Stimulated activated CD8-positive, alpha-beta memory T cell treated with anti-CD3 and anti-CD28 coated beads, Interleukin-4, amount 100 ng/mL, for 1 hour (primary cell): ENCODE measurements at regions not wholly inside any gene's neighbourhood (a gene's known extent, or its start where the extent isn't known, plus 50 kb on each side); places are given as distances from the start of the nearest gene placed in this dataset.

Source experiments
- DNase-seq, 2 donors: peaks; one replicate each; pipeline ENCODE4 v3.0.0-alpha.2; 2020; ENCODE audit warnings: low read depth in 2 of 2, low spot score in 1 of 2

GRCh38 chr9:78857373-78858225, 560.7 kb downstream of the PSAT1 start:
- no peak for DNase-seq

- no peak for DNase-seq
Measured at GRCh38 chr9:78858266-78858665, 561.3 kb downstream of the PSAT1 start.

GRCh38 chr9:78860801-78861475, 564.0 kb downstream of the PSAT1 start:
- DNase-seq, result no peak

GRCh38 chr9:78863531-78863930, 566.6 kb downstream of the PSAT1 start:
- DNase-seq, result no peak

GRCh38 chr9:78865737-78866136, 568.8 kb downstream of the PSAT1 start:
- DNase-seq, result no peak

- no peak for DNase-seq
Measured at GRCh38 chr9:78866207-78867132, 569.5 kb downstream of the PSAT1 start.

GRCh38 chr9:78871086-78871451, 574.1 kb downstream of the PSAT1 start:
- no peak for DNase-seq

DNA sequence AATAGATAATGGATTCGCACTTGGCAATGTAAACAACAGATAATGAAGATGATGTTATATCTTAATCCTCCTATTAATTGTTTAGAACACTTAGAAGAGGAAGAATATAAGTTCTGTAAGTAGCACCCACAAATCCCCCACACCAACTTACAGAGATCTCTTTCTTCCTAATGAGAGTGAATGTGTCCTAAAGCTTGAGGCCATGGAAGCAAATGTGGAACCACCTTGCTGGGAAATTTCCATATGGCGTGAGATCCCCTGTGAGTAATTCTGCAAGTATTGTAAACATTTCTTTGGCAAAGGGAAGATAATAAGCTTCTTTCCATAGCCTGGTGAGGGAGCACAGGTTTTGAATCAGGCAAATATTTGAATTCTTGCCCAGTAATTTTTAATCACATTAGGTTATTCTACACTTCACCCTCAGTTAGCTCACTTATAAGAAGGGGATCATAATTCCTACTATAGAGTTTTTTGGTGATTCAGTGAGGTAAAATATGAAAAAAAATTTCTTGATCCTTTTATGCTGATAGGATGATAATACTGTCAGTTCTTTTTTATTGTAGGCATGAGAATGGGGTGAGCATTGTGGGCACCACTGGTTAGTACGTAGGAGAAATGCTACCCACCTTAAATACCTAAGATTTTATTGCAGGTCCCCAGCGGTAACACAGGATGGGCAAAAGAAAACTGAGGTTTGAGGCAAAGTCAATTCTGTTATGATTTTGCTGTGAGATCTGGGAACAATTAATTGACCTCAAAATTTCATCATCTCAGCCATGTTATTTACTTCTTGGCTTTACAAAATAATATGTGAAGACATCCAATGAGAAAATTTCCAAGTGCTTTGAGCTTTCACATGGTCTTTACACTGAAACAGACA, 574.8 kb downstream of the PSAT1 start:
- no peak for DNase-seq

DNA sequence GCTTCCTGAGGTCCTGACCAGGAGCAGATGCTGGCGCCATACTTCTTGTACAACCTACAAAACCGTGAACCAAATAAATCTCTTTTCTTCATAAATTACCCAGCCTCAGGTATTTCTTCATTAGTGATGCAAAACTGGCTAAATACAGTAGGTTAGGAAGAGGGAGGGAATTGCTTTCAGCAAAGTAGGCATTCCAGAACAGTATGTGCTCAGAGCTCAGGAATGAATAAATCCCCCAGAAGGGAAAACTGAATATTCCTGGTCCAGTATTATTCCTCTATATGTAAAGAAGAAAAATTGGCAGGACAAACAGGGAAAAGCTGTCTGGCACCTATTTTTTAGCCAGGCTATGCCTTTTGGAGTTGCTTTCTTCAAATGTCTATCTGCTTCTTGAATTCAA, 577.1 kb downstream of the PSAT1 start:
- DNase-seq, result no peak

- no peak for DNase-seq
Measured at GRCh38 chr9:78879324-78880100, 582.6 kb downstream of the PSAT1 start.

DNA sequence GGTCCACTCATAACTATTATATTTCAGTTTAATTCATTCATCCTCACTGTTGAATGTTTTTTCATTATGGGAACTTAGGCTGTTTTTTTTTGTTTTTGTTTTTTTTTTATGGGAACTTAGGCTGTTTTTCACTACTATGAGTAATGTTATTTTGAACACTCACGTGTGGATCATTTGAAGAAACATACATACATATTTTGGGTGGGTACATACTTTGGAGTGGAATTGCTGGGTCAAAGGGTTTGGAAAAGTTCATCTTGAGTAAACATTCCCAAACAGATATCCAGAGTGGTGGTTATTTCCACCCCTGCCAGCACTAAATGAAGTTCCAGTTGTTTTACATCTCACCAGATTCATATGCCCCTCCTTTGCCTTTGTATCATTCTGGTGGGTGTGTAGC, 584.4 kb downstream of the PSAT1 start:
- DNase-seq, result no peak

DNA sequence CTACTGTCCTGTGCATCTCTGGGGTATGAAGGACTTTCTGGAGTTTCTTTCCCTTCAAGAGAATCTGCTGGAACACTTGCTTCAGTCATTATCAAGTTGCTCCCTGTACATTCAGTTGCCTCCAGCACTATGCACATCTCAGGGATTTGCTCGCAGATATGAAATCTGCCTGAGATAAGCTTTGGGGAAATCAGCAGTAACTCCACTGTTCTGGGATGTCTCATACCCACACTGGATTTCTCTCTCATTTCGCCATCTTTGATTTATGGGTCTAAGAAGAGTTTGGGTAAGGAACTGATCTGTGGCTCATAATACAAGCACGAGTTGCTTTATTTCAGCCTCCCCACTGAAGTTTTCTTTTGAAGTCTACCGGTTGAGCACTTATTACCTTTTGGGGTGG, 585.6 kb downstream of the PSAT1 start:
- DNase-seq, result no peak

DNA sequence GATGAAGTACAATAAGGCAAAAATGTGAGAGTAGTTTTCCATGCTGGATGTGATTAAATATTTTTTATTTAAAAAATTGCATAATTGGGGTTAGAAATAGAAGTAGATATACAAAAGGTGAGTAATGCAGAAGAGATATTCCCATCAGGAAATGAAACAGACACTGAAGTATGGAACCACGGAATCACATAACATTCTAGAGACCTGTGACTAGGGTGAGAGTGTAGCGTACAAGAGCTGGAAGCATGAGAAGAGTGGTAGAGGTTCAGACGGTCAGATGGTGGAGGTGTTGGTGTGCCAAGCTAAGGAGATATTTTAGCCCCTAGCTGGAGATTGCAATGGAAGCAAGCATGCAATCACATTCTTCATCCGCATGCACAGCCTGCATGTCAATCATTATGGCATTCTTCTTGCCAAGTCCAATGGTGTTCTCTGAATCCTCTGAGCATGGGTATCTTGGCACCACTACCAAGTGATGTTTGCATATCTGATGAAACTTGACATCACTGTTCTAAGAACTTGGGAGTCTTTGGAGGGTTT, 587.8 kb downstream of the PSAT1 start:
- no peak for DNase-seq

DNA sequence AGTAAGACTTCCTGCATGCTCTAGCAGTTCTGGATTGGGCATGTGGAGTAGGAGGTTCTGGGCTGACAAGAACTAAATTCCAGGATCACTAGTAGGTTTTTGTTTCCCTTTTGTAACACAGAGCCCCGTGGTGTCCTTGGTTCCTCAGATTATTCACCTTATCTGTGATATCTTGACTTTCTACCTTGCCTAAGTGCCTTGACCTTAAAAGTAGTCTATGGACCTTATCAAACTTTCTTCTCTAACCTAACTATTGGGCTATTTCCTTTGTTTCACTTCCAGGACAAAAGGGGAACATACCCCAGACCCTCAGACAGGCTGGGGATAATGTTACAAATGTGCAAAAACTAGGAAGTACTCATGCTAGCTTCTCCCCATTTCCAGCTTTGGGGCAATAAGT, 595.3 kb downstream of the PSAT1 start:
- no peak for DNase-seq

DNA sequence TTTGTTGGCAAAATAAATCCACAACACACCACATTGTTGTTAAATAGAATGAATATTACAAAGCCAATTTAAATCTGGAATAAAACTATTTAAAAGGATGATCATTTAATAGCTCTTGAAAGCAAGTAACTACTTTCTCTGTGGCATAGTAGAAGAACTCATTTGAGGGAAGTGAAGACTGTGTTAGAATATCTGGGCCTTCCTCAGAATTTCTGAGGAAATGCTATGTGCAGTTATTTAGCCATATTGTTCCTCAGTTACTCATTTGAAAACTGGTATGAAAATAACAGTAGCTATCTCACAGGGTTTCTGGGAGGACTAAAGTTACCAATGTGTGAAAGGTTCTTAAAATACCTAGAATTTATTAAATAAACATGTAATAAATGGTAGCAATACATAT, 595.8 kb downstream of the PSAT1 start:
- DNase-seq, result no peak

GRCh38 chr9:78893774-78894401, 597.0 kb downstream of the PSAT1 start:
- DNase-seq, result no peak

- no peak for DNase-seq
Measured at GRCh38 chr9:78896479-78896878, 599.6 kb downstream of the PSAT1 start.

DNA sequence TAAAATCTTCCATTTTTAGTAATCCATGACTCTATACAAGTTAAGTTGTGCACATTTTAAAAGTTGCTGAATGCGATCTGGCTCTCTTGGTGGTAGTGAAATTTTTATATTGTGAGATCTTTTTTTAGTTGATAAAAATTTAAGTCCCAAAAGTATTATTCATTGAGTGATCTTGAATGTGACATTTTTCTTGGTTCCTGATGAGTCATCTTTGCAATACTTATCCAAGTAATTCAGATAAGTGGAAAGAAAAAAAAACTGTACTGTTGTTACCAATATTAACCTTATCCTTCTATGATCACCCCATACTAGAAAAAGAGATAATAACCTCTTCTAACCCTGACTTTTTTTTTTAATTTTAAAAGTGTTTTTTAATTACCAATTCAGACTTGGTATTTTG, 601.3 kb downstream of the PSAT1 start:
- DNase-seq, result no peak

DNA sequence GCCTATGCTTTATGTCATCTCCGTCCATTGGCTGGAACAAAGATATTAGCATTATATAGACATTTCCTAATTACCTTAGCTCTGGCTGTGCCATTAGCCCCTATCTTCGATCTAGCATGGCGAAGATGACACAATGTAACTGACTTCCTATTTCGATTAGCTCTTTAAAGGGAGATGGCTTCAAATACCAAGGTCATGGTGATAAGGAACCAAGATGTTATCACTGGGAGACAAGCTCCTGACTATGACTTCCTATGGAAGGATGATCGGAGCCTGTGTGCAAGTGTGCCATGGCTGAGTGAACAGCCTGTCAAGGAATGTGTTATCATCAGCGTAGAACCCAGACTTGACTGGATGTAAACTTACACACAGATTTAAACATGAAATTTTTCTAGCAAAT, 602.1 kb downstream of the PSAT1 start:
- DNase-seq, result no peak
